Hepatocyte (in vitro differentiated cells): ENCODE measurements at regions not wholly inside any gene's neighbourhood (a gene's known extent, or its start where the extent isn't known, plus 50 kb on each side); places are given as distances from the start of the nearest gene placed in this dataset.

Source experiments
- CTCF ChIP-seq: fragments of 200-600 bp; sonication (generic); IDR thresholded peaks from 2 replicates; pipeline ENCODE4 v1.5.1; 2016; ENCODE audit warnings: antibody characterized with exemption, mild to moderate bottlenecking; ENCODE audit not compliant: poor library complexity
- EZH2 ChIP-seq: fragments of 200-600 bp; sonication (generic); IDR thresholded peaks from 2 replicates; pipeline ENCODE4 v1.6.1; 2016; ENCODE audit warnings: antibody characterized with exemption, mild to moderate bottlenecking, borderline replicate concordance

DNA sequence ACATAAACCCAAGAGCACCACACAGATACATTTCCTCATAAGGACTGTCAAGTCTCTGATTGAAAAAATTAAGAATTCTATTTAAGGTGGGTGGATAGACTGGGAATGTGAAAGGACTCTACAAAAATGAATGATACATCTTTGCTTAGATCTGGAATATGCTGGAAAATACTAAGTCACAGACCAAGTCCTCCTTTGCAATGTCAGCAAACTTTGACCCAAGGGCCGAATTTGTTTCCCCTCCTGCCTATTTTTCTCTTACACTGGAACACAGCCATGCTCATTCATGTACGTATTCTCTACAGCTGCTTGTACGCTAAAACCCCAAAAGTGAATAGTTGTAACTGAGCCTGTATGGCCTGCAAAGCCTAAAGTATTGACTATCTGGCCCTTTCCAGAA is 180.7 kb downstream of the ADSS2 start:
- TF ChIP-seq EZH2 (no peak), CTCF (no peak)
